Activated CD4-positive, alpha-beta T cell treated with anti-CD3 and anti-CD28 coated beads, Interleukin-2, amount 10 ng/mL, durations not matched to agents 7 days and 5 days (primary cell): ENCODE measurements at regions not wholly inside any gene's neighbourhood (a gene's known extent, or its start where the extent isn't known, plus 50 kb on each side); places are given as distances from the start of the nearest gene placed in this dataset.

Experiments
- CTCF ChIA-PET: fragments of 350-600 bp; sonication (Branson Sonifier 250); formaldehyde crosslinking; loops from one replicate; lab custom pipeline; 2021; ENCODE audit warnings: antibody characterized with exemption; lab: Charles Lee
- POLR2A ChIA-PET: fragments of 350-600 bp; sonication (Branson Sonifier 250); formaldehyde crosslinking; loops from one replicate; lab custom pipeline; 2021; ENCODE audit warnings: antibody characterized with exemption; lab: Charles Lee
- DNase-seq: peaks from one replicate; pipeline ENCODE4 v3.0.0-alpha.2; 2020
- H3K27ac Mint-ChIP-seq: one replicate; pipeline ENCODE4 v1.8.0; 2021; ENCODE audit warnings: mild to moderate bottlenecking, moderate library complexity, mixed read lengths
- H3K27me3 Mint-ChIP-seq: one replicate; pipeline ENCODE4 v1.8.0; 2021; ENCODE audit warnings: mixed read lengths
- H3K36me3 Mint-ChIP-seq: one replicate; pipeline ENCODE4 v1.8.0; 2021; ENCODE audit warnings: low read depth, mixed read lengths
- H3K4me1 Mint-ChIP-seq: one replicate; pipeline ENCODE4 v1.8.0; 2021; ENCODE audit warnings: mixed read lengths
- H3K4me3 Mint-ChIP-seq: one replicate; pipeline ENCODE4 v1.8.0; 2021; ENCODE audit warnings: mild to moderate bottlenecking, moderate library complexity, mixed read lengths
- H3K9me3 Mint-ChIP-seq: one replicate; pipeline ENCODE4 v1.8.0; 2021; ENCODE audit warnings: mixed read lengths

- CTCF ChIA-PET = interaction anchor here (0.7 kb wide), 1 partner anchor 26 kb away, joined by 3 read pairs; no protein-coding TSS in a partner anchor
Observed at GRCh38 chr3:135868801-135869200, 96.7 kb upstream of the PPP2R3A start.

GRCh38 chr3:135869439-135870105, 96.0 kb upstream of the PPP2R3A start:
- CTCF ChIA-PET = interaction anchor here (0.7 kb wide), 1 partner anchor 27 kb away, joined by 3 read pairs; no protein-coding TSS in a partner anchor
- Mint-ChIP-seq H3K9me3 (no peaks in the 10 kb centered on the region), H3K27me3 (peaks cover 1% of the 10 kb centered on the region), H3K4me1 (no peaks in the 10 kb centered on the region), H3K36me3 (no peaks in the 10 kb centered on the region), H3K27ac (no peak overlapping the region), H3K4me3 (no peak overlapping the region)
- no peak for DNase-seq
- POLR2A ChIA-PET = interaction anchor here (0.6 kb wide), 1 partner anchor 16 kb away, joined by 9 read pairs; no protein-coding TSS in a partner anchor

More at GRCh38 chr3:135868801-135869200, 96.7 kb upstream of the PPP2R3A start:
- H3K4me1 Mint-ChIP-seq = no peaks in the 10 kb centered on the region
- POLR2A ChIA-PET = no interaction called here
- no peak for DNase-seq
- no peak overlapping the region for H3K27ac Mint-ChIP-seq
- no peak overlapping the region for H3K4me3 Mint-ChIP-seq
- peaks cover under 1% of the 10 kb centered on the region for H3K27me3 Mint-ChIP-seq
- H3K36me3 Mint-ChIP-seq = no peaks in the 10 kb centered on the region
- H3K9me3 Mint-ChIP-seq = no peaks in the 10 kb centered on the region

- Mint-ChIP-seq H3K4me3 (no peak overlapping the region), H3K4me1 (no peaks in the 10 kb centered on the region), H3K9me3 (peaks cover 6% of the 10 kb centered on the region), H3K27ac (no peak overlapping the region), H3K36me3 (no peaks in the 10 kb centered on the region), H3K27me3 (peaks cover 4% of the 10 kb centered on the region)
- DNase-seq = no peak
- CTCF ChIA-PET = no interaction called here
- POLR2A ChIA-PET = no interaction called here
Observed at GRCh38 chr3:135871311-135871710, 94.2 kb upstream of the PPP2R3A start.

- peaks cover 6% of the 10 kb centered on the region for H3K9me3 Mint-ChIP-seq
- H3K4me3 Mint-ChIP-seq = no peak overlapping the region
- ChIA-PET POLR2A (no interaction called here), CTCF (no interaction called here)
- peaks cover 4% of the 10 kb centered on the region for H3K27me3 Mint-ChIP-seq
- H3K4me1 Mint-ChIP-seq = no peaks in the 10 kb centered on the region
- H3K36me3 Mint-ChIP-seq = no peaks in the 10 kb centered on the region
- no peak for DNase-seq
- H3K27ac Mint-ChIP-seq = no peak overlapping the region
Observed at GRCh38 chr3:135874035-135874434, 91.5 kb upstream of the PPP2R3A start.

GRCh38 chr3:135878501-135878900, 87.0 kb upstream of the PPP2R3A start:
- H3K27me3 Mint-ChIP-seq = peaks cover 4% of the 10 kb centered on the region
- H3K36me3 Mint-ChIP-seq = no peaks in the 10 kb centered on the region
- no peak for DNase-seq
- POLR2A ChIA-PET = no interaction called here
- H3K4me1 Mint-ChIP-seq = no peaks in the 10 kb centered on the region
- CTCF ChIA-PET = no interaction called here
- H3K27ac Mint-ChIP-seq = no peak overlapping the region
- H3K4me3 Mint-ChIP-seq = no peak overlapping the region
- peaks cover 6% of the 10 kb centered on the region for H3K9me3 Mint-ChIP-seq

- ChIA-PET CTCF (no interaction called here), POLR2A (no interaction called here)
- Mint-ChIP-seq H3K27me3 (no peaks in the 10 kb centered on the region), H3K4me3 (no peak overlapping the region), H3K4me1 (no peaks in the 10 kb centered on the region), H3K36me3 (no peaks in the 10 kb centered on the region), H3K27ac (no peak overlapping the region), H3K9me3 (no peaks in the 10 kb centered on the region)
- no peak for DNase-seq
Observed at GRCh38 chr3:135885885-135886284, 79.6 kb upstream of the PPP2R3A start.

- Mint-ChIP-seq H3K27ac (no peak overlapping the region), H3K27me3 (peaks cover 2% of the 10 kb centered on the region), H3K4me3 (no peak overlapping the region), H3K9me3 (no peaks in the 10 kb centered on the region), H3K4me1 (no peaks in the 10 kb centered on the region), H3K36me3 (no peaks in the 10 kb centered on the region)
- no peak for DNase-seq
- ChIA-PET CTCF (no interaction called here), POLR2A (no interaction called here)
Observed at GRCh38 chr3:135887220-135887619, 78.3 kb upstream of the PPP2R3A start.

- Mint-ChIP-seq H3K27ac (no peak overlapping the region), H3K27me3 (peaks cover 4% of the 10 kb centered on the region), H3K36me3 (no peaks in the 10 kb centered on the region), H3K4me3 (no peak overlapping the region), H3K9me3 (no peaks in the 10 kb centered on the region), H3K4me1 (no peaks in the 10 kb centered on the region)
- ChIA-PET CTCF (no interaction called here), POLR2A (no interaction called here)
- DNase-seq = no peak
Observed at GRCh38 chr3:135889443-135889842, 76.1 kb upstream of the PPP2R3A start.

- H3K27me3 Mint-ChIP-seq = peaks cover 6% of the 10 kb centered on the region
- no peak overlapping the region for H3K4me3 Mint-ChIP-seq
- H3K27ac Mint-ChIP-seq = no peak overlapping the region
- POLR2A ChIA-PET = no interaction called here
- CTCF ChIA-PET = no interaction called here
- H3K36me3 Mint-ChIP-seq = no peaks in the 10 kb centered on the region
- H3K4me1 Mint-ChIP-seq = no peaks in the 10 kb centered on the region
- no peaks in the 10 kb centered on the region for H3K9me3 Mint-ChIP-seq
- DNase-seq = no peak
Observed at GRCh38 chr3:135891121-135891520, 74.4 kb upstream of the PPP2R3A start.

GRCh38 chr3:135895106-135895733, 70.3 kb upstream of the PPP2R3A start:
- no peak overlapping the region for H3K27ac Mint-ChIP-seq
- DNase-seq = peak; percentile 47
- ChIA-PET CTCF (interaction anchor here (0.9 kb wide), 1 partner anchor 1101 kb away, joined by 4 read pairs; no protein-coding TSS in a partner anchor), POLR2A (no interaction called here)
- no peaks in the 10 kb centered on the region for H3K36me3 Mint-ChIP-seq
- no peaks in the 10 kb centered on the region for H3K9me3 Mint-ChIP-seq
- H3K4me1 Mint-ChIP-seq = no peaks in the 10 kb centered on the region
- peaks cover 7% of the 10 kb centered on the region for H3K27me3 Mint-ChIP-seq
- H3K4me3 Mint-ChIP-seq = no peak overlapping the region

GRCh38 chr3:135895734-135896121, 69.8 kb upstream of the PPP2R3A start:
- ChIA-PET CTCF (no interaction called here), POLR2A (no interaction called here)
- no peak for DNase-seq
- H3K36me3 Mint-ChIP-seq = no peaks in the 10 kb centered on the region
- H3K4me3 Mint-ChIP-seq = no peak overlapping the region
- H3K9me3 Mint-ChIP-seq = no peaks in the 10 kb centered on the region
- no peaks in the 10 kb centered on the region for H3K4me1 Mint-ChIP-seq
- no peak overlapping the region for H3K27ac Mint-ChIP-seq
- peaks cover 9% of the 10 kb centered on the region for H3K27me3 Mint-ChIP-seq

- Mint-ChIP-seq H3K9me3 (no peaks in the 10 kb centered on the region), H3K36me3 (no peaks in the 10 kb centered on the region), H3K4me1 (no peaks in the 10 kb centered on the region), H3K27me3 (peaks cover 13% of the 10 kb centered on the region), H3K27ac (no peak overlapping the region), H3K4me3 (no peak overlapping the region)
- POLR2A ChIA-PET = no interaction called here
- CTCF ChIA-PET = no interaction called here
- no peak for DNase-seq
Observed at GRCh38 chr3:135896613-135897012, 68.9 kb upstream of the PPP2R3A start.

GRCh38 chr3:135897715-135898114, 67.8 kb upstream of the PPP2R3A start:
- Mint-ChIP-seq H3K36me3 (no peaks in the 10 kb centered on the region), H3K27me3 (peaks cover 11% of the 10 kb centered on the region), H3K4me1 (no peaks in the 10 kb centered on the region), H3K4me3 (no peak overlapping the region), H3K27ac (no peak overlapping the region), H3K9me3 (no peaks in the 10 kb centered on the region)
- no peak for DNase-seq
- CTCF ChIA-PET = no interaction called here
- POLR2A ChIA-PET = no interaction called here
